Stomach (tissue), 8 donors: ENCODE measurements at regions not wholly inside any gene's neighbourhood (a gene's known extent, or its start where the extent isn't known, plus 50 kb on each side); places are given as distances from the start of the nearest gene placed in this dataset.

ENCODE experiments used
- DNase-seq, 2 donors: peaks; one replicate each; pipeline versions ENCODE4 v3.0.0 to v3.0.0-alpha.2; 2013 to 2019
- H3K27ac ChIP-seq, 5 donors: fragments of 200-600 bp in 4 of 5; sonication (generic) in 4 of 5; one replicate each; pipeline ENCODE4 v1.5.1; 2013 to 2019; ENCODE audit warnings: mild to moderate bottlenecking in 1 of 5, moderate library complexity in 1 of 5
- H3K27me3 ChIP-seq, 3 donors: fragments of 200-600 bp; sonication (generic); one replicate each; pipeline ENCODE4 v1.5.1; 2017 to 2019; ENCODE audit warnings: mixed run types in 1 of 3
- H3K36me3 ChIP-seq, 4 donors: fragments of 200-600 bp; sonication (generic); 1 replicate in 3 of 4; 2 replicates in 1 of 4; pipeline ENCODE4 v1.5.1; 2016 to 2019
- H3K4me1 ChIP-seq, 4 donors: fragments of 200-600 bp; sonication (generic); one replicate each; pipeline ENCODE4 v1.5.1; 2016 to 2019
- H3K4me3 ChIP-seq, 4 donors: fragments of 200-600 bp; sonication (generic) in 3 of 4; one replicate each; pipeline ENCODE4 v1.5.1; 2016 to 2019; ENCODE audit warnings: mild to moderate bottlenecking in 1 of 4
- H3K9me3 ChIP-seq, 4 donors: fragments of 200-600 bp; sonication (generic); one replicate each; pipeline ENCODE4 v1.5.1; 2016 to 2019
- CTCF ChIP-seq, 7 experiments: fragments of 450-650 bp in 4 of 7; fragments of 200-600 bp in 3 of 7; sonication (generic) in 3 of 7; IDR thresholded peaks; one replicate each; pipeline ENCODE4 v1.5.1; 2016 to 2019; ENCODE audit warnings: antibody characterized with exemption in 7 of 7, control low read depth in 2 of 7, mild to moderate bottlenecking in 1 of 7
- EP300 ChIP-seq: sonication (generic); formaldehyde crosslinking; IDR thresholded peaks from one replicate; pipeline ENCODE4 v1.6.1; 2017; ENCODE audit warnings: antibody characterized with exemption
- POLR2A ChIP-seq, 4 donors: fragments of 450-650 bp; IDR thresholded peaks; one replicate each; pipeline ENCODE4 v1.6.1; 2016; ENCODE audit warnings: antibody characterized with exemption in 4 of 4, control low read depth in 2 of 4, mild to moderate bottlenecking in 1 of 4, moderate library complexity in 1 of 4
- POLR2AphosphoS5 ChIP-seq, 3 donors: sonication (generic); formaldehyde crosslinking; IDR thresholded peaks; one replicate each; pipeline ENCODE4 v1.6.1; 2016; ENCODE audit warnings: antibody characterized with exemption in 3 of 3
- WGBS, 5 donors: extraction: QIAGEN DNeasy Blood & Tissue Kit in 3 of 5; methylation state at CpG; one replicate each; pipeline versions ENCODE4 v1.1.5 to v1.1.7; 2013 to 2018; 5-methylcytosine and 5-hydroxymethylcytosine counted together
- intact Hi-C: fragments of 100-400 bp; cut with DNase I; formaldehyde crosslinking; loops from one replicate; pipeline ENCODE4 v1.15.1; 2023; ENCODE audit warnings: low total_unique reads
- donor health status: healthy with polysubstance abuse.
- donor health status: Bipolar disorder and iron deficiency.
- donor health status: healthy.

DNA sequence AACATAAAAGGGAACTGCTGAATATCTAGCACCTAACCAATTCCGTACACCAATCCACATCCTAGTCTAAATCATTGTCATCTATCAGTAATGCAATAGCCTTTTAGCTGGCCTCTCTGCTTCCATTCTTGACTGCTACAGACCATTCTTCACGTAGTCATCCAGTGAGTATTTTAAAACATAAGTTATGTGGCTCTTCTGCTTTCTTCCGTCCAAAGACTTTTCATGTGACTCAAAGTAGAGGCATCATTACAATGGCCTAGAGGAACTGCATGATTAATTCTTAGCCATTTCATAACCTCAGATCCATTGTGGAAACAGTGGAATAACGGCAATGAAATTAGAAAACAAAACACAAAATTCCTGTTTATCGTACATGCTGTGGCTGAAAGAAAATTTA is 88.9 kb upstream of the CBLB start:
- no peak overlapping the region for H3K27ac ChIP-seq
- H3K9me3 ChIP-seq, result no peaks in the 10 kb centered on the region
- 93 to 98% (median 97%) methylated on average over 5 of the region's 5 CpGs for WGBS, 5 donors
- H3K4me3 ChIP-seq, result no peak overlapping the region
- no peaks in the 10 kb centered on the region for H3K4me1 ChIP-seq
- H3K36me3 ChIP-seq, result no peaks in the 10 kb centered on the region
- DNase-seq, result no peak
- intact Hi-C loops, result no loop called here
- TF ChIP-seq CTCF (IDR thresholded peaks at IDR 0.05) (no peak), POLR2A (IDR thresholded peaks at IDR 0.05) (no peak), POLR2AphosphoS5 (IDR thresholded peaks at IDR 0.05) (no peak), EP300 (no peak)
- H3K27me3 ChIP-seq, result no peaks in the 10 kb centered on the region

DNA sequence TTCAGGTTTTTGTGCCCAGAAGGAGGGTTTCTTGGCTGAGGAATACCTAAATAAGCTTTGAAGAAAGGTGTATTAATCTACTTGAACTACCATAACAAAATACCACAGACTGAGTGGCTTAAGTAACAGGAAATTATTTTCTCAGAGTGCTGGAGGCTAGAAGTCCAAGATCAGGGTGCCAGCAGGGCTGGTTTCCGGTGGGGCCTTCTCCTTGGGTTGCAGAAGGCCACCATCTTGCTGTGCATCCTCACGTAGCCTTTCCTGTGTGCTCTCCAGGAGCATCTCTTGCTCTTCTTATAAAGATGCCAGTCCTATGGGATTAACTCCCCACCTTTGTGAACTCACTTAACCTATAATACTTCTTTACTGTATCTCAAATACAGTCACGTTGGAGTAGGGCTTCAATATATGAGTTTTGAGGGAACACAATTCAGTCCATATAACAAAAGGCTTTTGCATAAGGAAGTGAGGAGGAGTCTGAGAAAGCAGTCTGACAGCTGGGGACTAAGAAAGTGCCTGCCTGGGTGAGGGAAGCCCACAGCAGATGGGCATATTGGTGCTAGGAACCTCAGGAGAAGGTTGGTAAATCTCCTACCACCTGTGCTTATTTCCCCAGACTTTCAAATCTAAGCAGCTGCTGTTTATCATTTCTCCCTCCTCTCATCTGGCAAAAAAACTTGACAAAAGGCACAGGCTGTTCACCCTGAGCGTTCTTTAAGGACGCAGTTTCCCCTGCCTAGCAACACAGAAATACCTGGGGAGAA is 89.6 kb upstream of the CBLB start:
- no peaks in the 10 kb centered on the region for H3K4me1 ChIP-seq
- no peak overlapping the region for H3K27ac ChIP-seq
- H3K36me3 ChIP-seq, result no peaks in the 10 kb centered on the region
- no peak for DNase-seq
- H3K4me3 ChIP-seq, result no peak overlapping the region
- WGBS, 5 donors, result 90 to 95% (median 93%) methylated on average over 5 of the region's 5 CpGs
- no peaks in the 10 kb centered on the region for H3K27me3 ChIP-seq
- H3K9me3 ChIP-seq, result no peaks in the 10 kb centered on the region
- TF ChIP-seq CTCF (IDR thresholded peaks at IDR 0.05), result no peak
- TF ChIP-seq POLR2AphosphoS5 (IDR thresholded peaks at IDR 0.05), result no peak
- no peak for TF ChIP-seq EP300
- intact Hi-C loops, result no loop called here

DNA sequence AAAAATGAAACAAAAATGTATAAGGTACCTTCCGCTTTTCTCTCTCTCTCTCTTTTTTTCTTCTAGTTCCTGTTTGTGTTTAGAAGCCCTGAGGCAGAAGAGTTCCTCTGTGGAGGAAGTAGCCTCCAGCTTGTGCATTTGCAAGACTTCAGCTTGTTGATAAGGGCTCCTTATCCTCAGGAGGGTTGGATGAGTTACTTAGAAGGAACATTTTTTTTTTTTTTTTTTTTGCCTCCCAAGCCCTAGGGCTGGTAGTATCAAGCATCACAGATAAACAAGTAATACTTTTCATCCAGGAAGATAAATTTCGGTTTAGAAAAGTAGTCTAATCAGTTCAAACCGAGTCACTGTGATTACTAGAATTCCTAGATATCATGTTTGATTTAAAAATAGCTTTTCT is 91.0 kb upstream of the CBLB start:
- TF ChIP-seq POLR2AphosphoS5 (IDR thresholded peaks at IDR 0.05), result no peak
- no peak for TF ChIP-seq CTCF (IDR thresholded peaks at IDR 0.05)
- no peak for TF ChIP-seq EP300
- TF ChIP-seq POLR2A (IDR thresholded peaks at IDR 0.05), result no peak
- 52 to 73% (median 61%) methylated on average over 3 of the region's 3 CpGs for WGBS, 5 donors

GRCh38 chr3:105960381-105960780 is 91.6 kb upstream of the CBLB start:
- TF ChIP-seq EP300, result no peak
- TF ChIP-seq CTCF (IDR thresholded peaks at IDR 0.05), result no peak
- TF ChIP-seq POLR2AphosphoS5 (IDR thresholded peaks at IDR 0.05), result no peak
- no peak for TF ChIP-seq POLR2A (IDR thresholded peaks at IDR 0.05)
- Histone ChIP-seq H3K4me3 (no peak overlapping the region), H3K27ac (no peak overlapping the region), H3K36me3 (no peaks in the 10 kb centered on the region), H3K9me3 (no peaks in the 10 kb centered on the region), H3K4me1 (no peaks in the 10 kb centered on the region), H3K27me3 (no peaks in the 10 kb centered on the region)
- intact Hi-C loops, result no loop called here
- DNase-seq, result no peak
- WGBS, 5 donors, result 88 to 96% (median 95%) methylated on average over 5 of the region's 5 CpGs

More for the DNA sequence above, 91.0 kb upstream of the CBLB start:
- intact Hi-C loops, result no loop called here
- Histone ChIP-seq H3K4me3 (no peak overlapping the region), H3K36me3 (no peaks in the 10 kb centered on the region), H3K27ac (no peak overlapping the region), H3K4me1 (no peaks in the 10 kb centered on the region), H3K27me3 (no peaks in the 10 kb centered on the region), H3K9me3 (no peaks in the 10 kb centered on the region)
- no peak for DNase-seq
